Keratinocyte (primary cell): ENCODE measurements at regions not wholly inside any gene's neighbourhood (a gene's known extent, or its start where the extent isn't known, plus 50 kb on each side); places are given as distances from the start of the nearest gene placed in this dataset.

Experiments
- EZH2 ChIP-seq: IDR thresholded peaks from one replicate; pipeline ENCODE4 v1.6.1; 2012; ENCODE audit warnings: inconsistent platforms, mild to moderate bottlenecking, low read length, moderate library complexity
- TF ChIP-seq, protein P1 (sequence below), 3 experiments: IDR thresholded peaks in 1 of 3; conservative IDR thresholded peaks in 1 of 3; optimal IDR thresholded peaks in 1 of 3; 2 replicates in 2 of 3; 3 replicates in 1 of 3; pipeline versions ENCODE3 to v1.5.1; 2011; ENCODE audit warnings: low read length in 3 of 3, mild to moderate bottlenecking in 3 of 3, moderate library complexity in 2 of 3, control low read depth in 1 of 3, inconsistent platforms in 1 of 3; ENCODE audit not compliant: insufficient read depth in 2 of 3; ENCODE audit errors: extremely low read depth in 1 of 3

DNA sequence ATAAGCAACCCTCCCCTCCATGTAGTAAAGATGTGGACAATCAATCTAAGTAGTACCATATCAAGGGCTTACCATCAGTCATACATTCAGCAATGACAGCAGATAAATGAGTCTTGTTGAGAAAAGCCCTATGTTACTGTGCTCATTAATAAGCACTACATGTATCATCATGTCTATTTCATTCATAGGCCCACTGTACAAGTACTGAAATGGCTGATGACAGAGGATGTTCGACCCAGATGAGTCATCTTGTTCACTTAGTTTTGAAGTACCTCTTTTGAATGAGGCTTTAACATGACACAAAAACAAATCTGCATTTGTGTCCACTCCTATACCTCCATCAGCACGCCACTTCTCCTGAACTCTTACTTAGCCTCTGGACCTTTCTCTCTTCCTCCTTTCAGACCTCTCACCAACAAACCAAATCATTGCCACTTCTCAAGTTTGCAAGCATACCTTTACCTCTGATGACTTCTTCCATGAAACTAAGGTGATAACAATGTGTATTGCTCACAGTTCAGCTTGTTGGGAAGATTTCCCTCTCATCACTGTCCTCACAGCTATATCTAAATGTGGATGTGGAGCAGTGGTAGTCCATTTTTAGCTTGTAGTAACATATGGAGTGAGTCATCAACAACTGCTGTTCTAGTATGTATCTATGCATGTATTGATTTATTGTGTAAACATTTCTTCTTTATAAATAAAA lies 921.0 kb upstream of the SLC39A10 start:
- TF ChIP-seq, protein P1, sequence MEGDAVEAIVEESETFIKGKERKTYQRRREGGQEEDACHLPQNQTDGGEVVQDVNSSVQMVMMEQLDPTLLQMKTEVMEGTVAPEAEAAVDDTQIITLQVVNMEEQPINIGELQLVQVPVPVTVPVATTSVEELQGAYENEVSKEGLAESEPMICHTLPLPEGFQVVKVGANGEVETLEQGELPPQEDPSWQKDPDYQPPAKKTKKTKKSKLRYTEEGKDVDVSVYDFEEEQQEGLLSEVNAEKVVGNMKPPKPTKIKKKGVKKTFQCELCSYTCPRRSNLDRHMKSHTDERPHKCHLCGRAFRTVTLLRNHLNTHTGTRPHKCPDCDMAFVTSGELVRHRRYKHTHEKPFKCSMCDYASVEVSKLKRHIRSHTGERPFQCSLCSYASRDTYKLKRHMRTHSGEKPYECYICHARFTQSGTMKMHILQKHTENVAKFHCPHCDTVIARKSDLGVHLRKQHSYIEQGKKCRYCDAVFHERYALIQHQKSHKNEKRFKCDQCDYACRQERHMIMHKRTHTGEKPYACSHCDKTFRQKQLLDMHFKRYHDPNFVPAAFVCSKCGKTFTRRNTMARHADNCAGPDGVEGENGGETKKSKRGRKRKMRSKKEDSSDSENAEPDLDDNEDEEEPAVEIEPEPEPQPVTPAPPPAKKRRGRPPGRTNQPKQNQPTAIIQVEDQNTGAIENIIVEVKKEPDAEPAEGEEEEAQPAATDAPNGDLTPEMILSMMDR (optimal IDR thresholded peaks at IDR 0.05 in 1 of 3, IDR thresholded peaks at IDR 0.05 in 1 of 3, conservative IDR thresholded peaks at IDR 0.05 in 1 of 3; ENCODE audit: extremely low read depth in 1 of 3, insufficient read depth in 2 of 3, low read length in 3 of 3), result no peak
- TF ChIP-seq EZH2, result no peak
